Tibial nerve (tissue), 4 donors: ENCODE measurements at regions not wholly inside any gene's neighbourhood (a gene's known extent, or its start where the extent isn't known, plus 50 kb on each side); places are given as distances from the start of the nearest gene placed in this dataset.

ENCODE experiments used
- CTCF ChIP-seq, 5 experiments: fragments of 200-600 bp in 3 of 5; fragments of 450-650 bp in 2 of 5; sonication (generic) in 3 of 5; IDR thresholded peaks; one replicate each; pipeline ENCODE4 v1.5.1; 2016 to 2019; ENCODE audit warnings: antibody characterized with exemption in 5 of 5, mild to moderate bottlenecking in 3 of 5, moderate library complexity in 2 of 5
- EP300 ChIP-seq, 2 donors: sonication (generic); formaldehyde crosslinking; IDR thresholded peaks; one replicate each; pipeline ENCODE4 v1.6.1; 2017; ENCODE audit warnings: antibody characterized with exemption in 2 of 2, mild to moderate bottlenecking in 1 of 2
- POLR2A ChIP-seq, 2 donors: fragments of 450-650 bp; IDR thresholded peaks; one replicate each; pipeline ENCODE4 v1.6.1; 2017; ENCODE audit warnings: antibody characterized with exemption in 2 of 2, mild to moderate bottlenecking in 2 of 2, moderate library complexity in 2 of 2

GRCh38 chr12:47383942-47384341 is 304.2 kb upstream of the AMIGO2 start:
- TF ChIP-seq POLR2A (IDR thresholded peaks at IDR 0.05) = no peak
- TF ChIP-seq CTCF (IDR thresholded peaks at IDR 0.05) = no peak
- TF ChIP-seq EP300 (IDR thresholded peaks at IDR 0.05) = no peak
